ENCODE measurements at regions not wholly inside any gene's neighbourhood (a gene's known extent, or its start where the extent isn't known, plus 50 kb on each side); places are given as distances from the start of the nearest gene placed in this dataset.

- no peaks in the 10 kb centered on the region for H3K36me3 Mint-ChIP-seq (ENCODE audit: insufficient read depth, unreplicated experiment)
- DNase-seq, result peak; percentile 17 to 48
- intact Hi-C loops (cut with micrococcal nuclease; ENCODE audit: unreplicated experiment), result no loop called here
- H3K27ac Mint-ChIP-seq (ENCODE audit: unreplicated experiment), result no peak overlapping the region
- no peak overlapping the region for H3K4me3 Mint-ChIP-seq (ENCODE audit: unreplicated experiment)
- peaks cover 2% of the 10 kb centered on the region for H3K4me1 Mint-ChIP-seq (ENCODE audit: low read depth, unreplicated experiment)
- POLR2A ChIA-PET, result no interaction called here
- Histone ChIP-seq H3K36me3 (ENCODE audit: control insufficient read depth, insufficient read depth, low read length) (no peaks in the 10 kb centered on the region), H3K4me3 (ENCODE audit: low read depth, low read length) (no peak overlapping the region), H3K4me1 (peaks cover 10% of the 10 kb centered on the region), H3K9me3 (no peaks in the 10 kb centered on the region), H3K27me3 (replicated peaks; ENCODE audit: control insufficient read depth, insufficient read depth, low read length) (no peaks in the 10 kb centered on the region)
- H3K27me3 Mint-ChIP-seq (ENCODE audit: insufficient read depth, unreplicated experiment), result no peaks in the 10 kb centered on the region
- CTCF ChIA-PET, result no interaction called here
- BruUV-seq (replicated peaks), result no TSS peak
- TF ChIP-seq CTCF (IDR thresholded peaks at IDR 0.05; ENCODE audit: insufficient read depth in 1 of 2, low read depth in 1 of 2, low read length in 1 of 2, severe bottlenecking in 1 of 2, unreplicated experiment in 1 of 2), result no peak
- no peaks in the 10 kb centered on the region for H3K9me3 Mint-ChIP-seq (ENCODE audit: unreplicated experiment)
Observed at GRCh38 chr3:111331912-111332311, 210.1 kb upstream of the CD96 start.

- TF ChIP-seq CTCF (IDR thresholded peaks at IDR 0.05; ENCODE audit: insufficient read depth in 1 of 2, low read depth in 1 of 2, low read length in 1 of 2, severe bottlenecking in 1 of 2, unreplicated experiment in 1 of 2), result no peak
- BruUV-seq (replicated peaks), result no TSS peak
- Mint-ChIP-seq H3K9me3 (ENCODE audit: unreplicated experiment) (no peaks in the 10 kb centered on the region), H3K27ac (ENCODE audit: unreplicated experiment) (no peak overlapping the region), H3K27me3 (ENCODE audit: insufficient read depth, unreplicated experiment) (no peaks in the 10 kb centered on the region), H3K36me3 (ENCODE audit: insufficient read depth, unreplicated experiment) (no peaks in the 10 kb centered on the region), H3K4me3 (ENCODE audit: unreplicated experiment) (no peak overlapping the region), H3K4me1 (ENCODE audit: low read depth, unreplicated experiment) (peaks cover 7% of the 10 kb centered on the region)
- ChIA-PET CTCF (no interaction called here), POLR2A (no interaction called here)
- Histone ChIP-seq H3K9me3 (no peaks in the 10 kb centered on the region), H3K4me3 (ENCODE audit: low read depth, low read length) (no peak overlapping the region), H3K36me3 (ENCODE audit: control insufficient read depth, insufficient read depth, low read length) (no peaks in the 10 kb centered on the region), H3K4me1 (peaks cover 10% of the 10 kb centered on the region), H3K27me3 (replicated peaks; ENCODE audit: control insufficient read depth, insufficient read depth, low read length) (no peaks in the 10 kb centered on the region)
- intact Hi-C loops (cut with micrococcal nuclease; ENCODE audit: unreplicated experiment), result no loop called here
- DNase-seq, result no peak
Observed at GRCh38 chr3:111332488-111333080, 209.4 kb upstream of the CD96 start.

- H3K27me3 ChIP-seq (replicated peaks; ENCODE audit: control insufficient read depth, insufficient read depth, low read length), result no peaks in the 10 kb centered on the region
- ChIA-PET CTCF (no interaction called here), POLR2A (no interaction called here)
- H3K9me3 ChIP-seq, result no peaks in the 10 kb centered on the region
- H3K4me1 ChIP-seq, result peaks cover 10% of the 10 kb centered on the region
- no peak for TF ChIP-seq CTCF (IDR thresholded peaks at IDR 0.05; ENCODE audit: insufficient read depth in 1 of 2, low read depth in 1 of 2, low read length in 1 of 2, severe bottlenecking in 1 of 2, unreplicated experiment in 1 of 2)
- BruUV-seq (replicated peaks), result no TSS peak
- Mint-ChIP-seq H3K36me3 (ENCODE audit: insufficient read depth, unreplicated experiment) (no peaks in the 10 kb centered on the region), H3K4me3 (ENCODE audit: unreplicated experiment) (no peak overlapping the region), H3K4me1 (ENCODE audit: low read depth, unreplicated experiment) (peaks cover 17% of the 10 kb centered on the region), H3K9me3 (ENCODE audit: unreplicated experiment) (no peaks in the 10 kb centered on the region), H3K27ac (ENCODE audit: unreplicated experiment) (no peak overlapping the region), H3K27me3 (ENCODE audit: insufficient read depth, unreplicated experiment) (no peaks in the 10 kb centered on the region)
- no peak for DNase-seq
- H3K4me3 ChIP-seq (ENCODE audit: low read depth, low read length), result no peak overlapping the region
- intact Hi-C loops (cut with micrococcal nuclease; ENCODE audit: unreplicated experiment), result no loop called here
- no peaks in the 10 kb centered on the region for H3K36me3 ChIP-seq (ENCODE audit: control insufficient read depth, insufficient read depth, low read length)
Observed at GRCh38 chr3:111333642-111334041, 208.4 kb upstream of the CD96 start.
